ENCODE measurements at regions not wholly inside any gene's neighbourhood (a gene's known extent, or its start where the extent isn't known, plus 50 kb on each side); places are given as distances from the start of the nearest gene placed in this dataset.
"Not testable (repeated sequence)": the region's sequence is repeated elsewhere in the genome, so short reads cannot be mapped to it uniquely, and the experiment has no call there.

DNA sequence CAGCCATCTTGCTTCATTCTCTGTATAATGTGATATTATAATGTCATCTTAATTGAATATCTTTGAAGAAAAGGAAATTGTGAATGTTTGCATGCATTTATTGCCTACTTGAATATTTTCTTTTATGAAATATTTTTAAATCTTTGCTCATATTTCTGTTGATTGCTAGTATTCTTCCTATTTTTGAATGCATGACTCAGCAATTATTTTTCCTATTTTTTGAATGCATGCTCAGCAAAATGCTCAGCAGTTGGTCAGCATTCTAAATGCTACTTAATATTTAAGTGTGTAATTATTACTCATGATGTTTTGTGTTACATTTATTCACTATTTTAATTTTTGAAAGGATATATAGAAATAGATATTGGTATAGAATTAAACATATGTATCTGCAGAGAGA is 378.3 kb downstream of the CCER1 start:
- no peak for DNase-seq

- no peak for DNase-seq
Observed at GRCh38 chr12:90575995-90576394, 379.0 kb downstream of the CCER1 start.

DNA sequence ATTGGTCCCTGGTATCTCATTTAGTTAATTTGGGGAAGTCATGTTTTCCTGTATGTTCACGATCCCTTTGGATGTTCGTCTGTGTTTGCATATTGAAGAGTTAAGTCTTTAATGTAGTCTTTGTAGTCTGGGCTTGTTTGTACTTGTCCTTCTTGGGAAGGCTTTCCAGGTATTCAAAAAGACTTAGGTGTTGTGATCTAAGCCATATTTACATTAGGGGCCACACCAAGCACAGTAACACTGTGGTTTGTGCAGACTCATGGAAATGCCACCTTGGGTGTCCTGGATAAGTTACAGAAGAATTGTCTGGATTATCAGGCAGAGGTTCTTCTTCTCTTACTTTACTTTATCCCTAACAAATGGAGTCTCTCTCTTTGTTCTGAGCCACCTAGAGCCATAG is 380.3 kb downstream of the CCER1 start:
- no peak for DNase-seq

DNA sequence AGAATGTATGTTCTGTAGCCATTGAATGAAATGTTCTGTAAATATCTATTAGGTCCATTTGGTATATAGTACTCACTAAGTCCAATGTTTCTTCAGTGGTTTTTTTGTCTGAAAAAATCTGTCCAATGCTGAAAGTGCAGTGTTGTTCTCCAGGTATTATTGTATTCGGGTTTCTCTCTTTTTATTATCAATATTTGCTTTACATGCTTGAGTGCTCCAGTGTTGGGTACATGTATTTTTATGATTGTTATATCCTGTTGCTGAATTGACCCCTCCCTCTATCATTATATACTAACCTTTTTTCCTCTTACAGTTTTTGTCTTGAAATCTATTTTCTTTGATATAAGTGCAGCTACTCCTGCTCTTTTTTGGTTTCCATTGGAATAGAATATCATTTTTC is 382.2 kb downstream of the CCER1 start:
- DNase-seq = no peak

DNA sequence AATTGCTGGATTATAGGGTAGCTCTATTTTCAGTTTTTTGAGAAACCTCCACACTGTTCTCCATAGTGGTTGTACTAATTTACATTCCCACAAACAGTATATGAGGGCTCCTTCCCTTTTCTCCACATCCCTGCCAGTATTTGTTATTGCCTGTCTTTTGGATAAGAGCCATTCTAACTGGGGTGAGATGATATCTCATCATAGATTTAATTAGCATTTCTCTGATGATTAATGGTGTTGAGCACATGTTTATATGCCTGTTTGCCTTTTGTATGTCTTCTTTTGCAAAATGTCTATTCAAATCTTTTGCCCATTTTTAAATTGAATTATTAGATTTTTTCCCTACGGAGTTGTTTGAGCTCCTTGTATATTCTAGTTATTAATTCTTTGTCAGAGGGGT is 385.3 kb downstream of the CCER1 start:
- DNase-seq = no peak

DNA sequence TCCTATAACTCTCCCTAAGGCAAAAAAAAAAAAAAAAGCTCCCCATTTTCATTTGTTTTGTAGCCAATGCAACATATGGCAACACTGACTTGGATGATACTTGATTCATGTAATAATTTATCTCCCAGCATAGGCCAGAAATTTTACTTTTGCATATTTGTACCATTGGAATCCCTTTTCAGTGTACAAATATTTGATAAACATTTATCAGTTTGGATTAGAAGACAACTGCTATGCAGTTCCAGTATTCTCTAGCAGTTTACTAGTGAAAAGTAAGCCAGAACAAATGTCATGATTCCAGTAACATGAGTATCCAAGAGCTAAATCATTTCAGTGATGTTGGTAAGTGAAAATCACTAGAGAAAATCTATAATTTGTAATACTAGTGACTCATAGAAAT is 392.3 kb downstream of the CCER1 start:
- DNase-seq = no peak

DNA sequence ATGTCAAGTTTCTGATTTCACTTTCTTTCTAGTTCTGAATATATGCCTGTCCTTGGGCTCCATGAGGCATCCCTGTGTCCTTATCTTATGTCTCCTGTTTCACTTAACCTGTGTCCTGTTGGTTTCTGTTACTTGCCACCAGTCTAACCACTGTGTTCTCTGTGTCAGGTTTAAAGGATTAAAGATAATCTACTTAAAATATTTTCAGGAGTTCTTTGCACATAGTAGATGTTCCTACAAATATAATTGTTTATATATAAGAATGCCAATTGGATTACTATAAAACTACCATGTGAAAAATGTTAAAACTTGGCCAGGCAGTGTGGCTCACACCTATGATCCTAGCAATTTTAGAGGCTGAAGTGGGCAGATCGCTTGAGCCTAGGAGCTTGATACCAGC is 406.4 kb downstream of the CCER1 start:
- DNase-seq = no peak

DNA sequence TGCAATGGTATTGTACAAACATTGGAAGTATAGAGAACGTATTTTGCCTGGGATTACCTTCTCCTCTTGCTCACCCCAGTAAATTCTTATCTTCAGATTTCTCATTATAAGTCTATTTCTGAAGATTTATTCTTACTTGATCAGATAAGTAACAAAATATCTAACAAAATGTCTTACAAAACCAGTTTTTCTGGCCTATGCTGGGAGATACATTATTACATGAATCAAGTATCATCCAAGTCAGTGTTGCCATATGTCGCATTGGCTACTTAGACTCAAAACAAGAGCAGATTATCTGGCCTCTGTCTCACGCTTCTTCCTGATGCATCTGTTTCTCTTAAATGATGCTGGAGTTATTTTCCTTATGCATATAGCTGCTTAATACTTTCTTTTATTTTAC is 408.5 kb downstream of the CCER1 start:
- DNase-seq = no peak

GRCh38 chr12:90543841-90544240 is 411.1 kb downstream of the CCER1 start:
- no peak for DNase-seq

DNA sequence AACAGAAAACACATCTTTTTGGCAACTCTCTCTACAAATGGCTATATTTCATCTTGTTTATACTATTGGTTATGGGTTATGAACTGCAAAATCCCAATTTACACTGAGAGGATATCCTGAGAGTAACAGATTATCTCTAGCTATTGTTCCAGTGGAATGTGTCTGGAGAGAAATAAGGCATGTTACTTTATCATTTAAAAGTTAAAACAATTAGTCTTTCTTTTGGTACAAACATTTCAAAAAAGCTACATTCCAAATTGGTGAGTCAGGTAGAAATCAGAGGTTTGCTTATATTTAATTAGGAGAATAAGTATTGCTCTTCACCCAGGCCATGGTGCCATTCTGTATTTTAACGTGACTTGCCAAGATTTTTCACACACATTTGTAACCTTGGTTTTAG is 411.6 kb downstream of the CCER1 start:
- no peak for DNase-seq

DNA sequence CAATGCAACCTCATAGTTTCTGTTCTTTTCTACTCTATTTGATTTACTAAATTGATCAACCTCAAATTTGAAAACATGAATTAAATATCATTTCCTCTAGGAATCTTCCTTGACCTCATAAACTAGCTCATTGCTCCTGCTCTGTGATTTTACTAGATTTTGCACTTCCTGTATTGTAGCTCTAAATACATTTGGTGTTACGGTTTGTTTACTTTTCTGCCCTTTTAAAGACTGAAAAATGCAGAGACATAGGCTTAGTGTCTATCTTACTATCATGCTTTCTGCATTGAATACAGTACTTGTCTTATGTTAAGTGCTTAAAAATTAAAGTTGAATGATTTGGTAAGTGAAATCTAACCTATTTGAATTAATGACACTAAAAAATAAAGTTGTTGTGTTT is 412.1 kb downstream of the CCER1 start:
- DNase-seq = not testable (repeated sequence)

DNA sequence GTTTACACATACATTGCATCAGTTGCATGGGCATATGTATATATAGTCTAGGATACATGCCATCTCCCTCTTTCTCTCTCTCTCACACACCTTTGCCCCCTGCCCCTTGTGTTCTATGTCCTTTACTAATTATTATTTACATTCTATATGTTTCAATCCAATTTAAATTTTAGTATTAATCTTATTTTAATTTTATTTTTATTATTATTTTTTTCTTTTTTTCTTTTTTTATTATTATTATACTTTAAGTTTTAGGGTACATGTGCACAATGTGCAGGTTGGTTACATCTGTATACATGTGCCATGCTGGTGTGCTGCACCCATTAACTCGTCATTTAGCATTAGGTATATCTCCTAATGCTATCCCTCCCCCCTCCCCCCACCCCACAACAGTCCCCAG is 421.1 kb downstream of the CCER1 start:
- DNase-seq = not testable (repeated sequence)

- no peak for DNase-seq
Observed at GRCh38 chr12:90520002-90520734, 434.8 kb downstream of the CCER1 start.

GRCh38 chr12:90519285-90519684 is 435.7 kb downstream of the CCER1 start:
- no peak for DNase-seq

DNA sequence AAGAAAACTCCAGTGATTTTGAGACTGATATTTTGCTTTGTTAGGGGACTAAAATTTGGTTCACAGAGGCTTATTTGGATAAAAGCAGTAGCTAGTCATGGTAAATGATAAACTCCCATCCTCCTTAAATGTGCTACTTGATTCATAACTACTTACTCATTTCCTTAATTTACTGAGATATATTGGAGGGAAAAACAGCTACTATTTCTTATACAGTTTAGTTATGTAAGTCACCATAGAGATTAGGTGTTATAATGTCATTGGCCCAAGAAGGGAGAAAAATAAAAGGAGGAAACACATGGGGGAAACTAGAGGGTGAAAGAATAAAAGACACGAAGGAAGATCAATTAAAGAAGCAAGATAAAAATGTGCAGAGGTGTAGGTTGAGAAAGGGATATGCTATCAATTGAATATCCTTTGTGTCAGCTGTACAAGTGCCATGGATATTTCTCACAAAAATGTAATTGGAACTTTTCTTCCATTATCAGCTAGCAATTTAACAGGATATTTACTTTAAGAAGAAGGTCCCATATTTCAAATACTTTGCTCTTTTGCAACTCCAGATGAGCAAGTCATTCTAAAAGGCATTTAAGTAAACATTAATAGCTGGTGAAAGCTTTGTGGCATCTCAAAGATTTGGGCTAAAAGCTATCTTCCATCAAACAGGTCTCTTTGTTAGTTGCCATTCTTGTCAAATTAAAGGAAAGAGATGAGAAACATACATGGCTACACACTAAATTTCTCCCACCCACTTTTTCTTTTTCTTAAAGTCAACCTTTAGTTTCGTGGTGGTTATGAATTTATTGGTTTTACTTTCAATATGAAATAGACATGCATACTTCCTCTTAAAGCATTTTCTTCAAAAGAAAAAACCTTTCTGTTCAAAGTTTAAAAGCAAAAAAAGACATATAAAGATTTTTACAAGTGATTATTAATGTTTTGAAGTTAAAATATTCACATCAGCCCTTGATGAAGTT is 439.5 kb downstream of the CCER1 start:
- no peak for DNase-seq

DNA sequence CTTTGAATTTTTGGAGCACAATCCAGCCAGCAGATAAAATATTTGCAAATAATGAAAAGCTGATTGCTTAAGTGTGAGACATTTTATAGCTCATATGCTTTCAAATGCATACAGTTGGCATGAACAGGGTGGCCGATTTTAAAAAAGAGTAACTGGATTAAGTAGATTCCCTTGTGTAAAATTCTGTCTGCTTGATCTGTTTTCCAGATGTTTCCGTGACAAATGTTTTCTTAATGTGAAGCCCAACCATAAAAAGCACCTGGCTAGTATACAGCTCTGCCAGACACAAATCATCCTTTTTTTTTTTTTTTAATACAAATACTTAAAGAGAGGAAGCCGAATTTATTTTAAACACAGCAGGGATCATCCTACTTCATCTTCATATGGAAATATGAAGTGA is 440.7 kb downstream of the CCER1 start:
- no peak for DNase-seq

- DNase-seq = no peak
Observed at GRCh38 chr12:90512518-90512917, 442.5 kb downstream of the CCER1 start.

GRCh38 chr12:90510948-90511347 is 444.0 kb downstream of the CCER1 start:
- no peak for DNase-seq

- no peak for DNase-seq
Observed at GRCh38 chr12:90504806-90505205, 450.2 kb downstream of the CCER1 start.

GRCh38 chr12:90502070-90502469 is 452.9 kb downstream of the CCER1 start:
- no peak for DNase-seq

DNA sequence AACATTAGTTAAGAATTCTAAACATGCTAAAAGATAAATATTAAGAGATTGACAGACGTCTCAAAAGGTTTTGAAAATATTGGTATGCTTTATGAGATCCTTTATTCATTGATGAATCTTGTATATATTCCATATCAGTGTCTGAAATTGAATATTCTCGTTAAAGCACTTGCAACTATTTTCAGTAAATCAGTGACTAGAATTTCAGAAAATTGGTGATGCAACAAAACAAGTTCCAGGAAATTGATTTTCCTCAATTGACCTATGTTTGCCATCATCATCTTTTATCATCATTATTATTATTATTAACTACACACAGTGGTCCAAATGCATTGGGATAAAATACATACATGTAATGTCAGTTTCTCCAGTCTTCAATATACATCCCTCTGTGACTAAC is 453.6 kb downstream of the CCER1 start:
- DNase-seq = no peak

GRCh38 chr12:90499795-90500194 is 455.2 kb downstream of the CCER1 start:
- no peak for DNase-seq

GRCh38 chr12:90497923-90498545 is 456.9 kb downstream of the CCER1 start:
- DNase-seq = no peak

- DNase-seq = no peak
Observed at GRCh38 chr12:90490355-90490754, 464.6 kb downstream of the CCER1 start.
